Keratinocyte (primary cell): ENCODE measurements at regions not wholly inside any gene's neighbourhood (a gene's known extent, or its start where the extent isn't known, plus 50 kb on each side); places are given as distances from the start of the nearest gene placed in this dataset.

Experiments used
- DNase-seq: peaks from one replicate; pipeline ENCODE4 v3.0.0-alpha.2; 2011; ENCODE audit warnings: low read depth, missing footprints, low spot score
- FAIRE-seq: peaks from 2 replicates; lab custom pipeline; 2011; peaks lifted over from hg19 to GRCh38; lab: Jason Lieb, UNC
- H2AFZ ChIP-seq: 2 replicates; pipeline ENCODE4 v1.6.0; 2012; ENCODE audit warnings: low read length, control low read depth, inconsistent platforms; ENCODE audit not compliant: control insufficient read depth
- H3K27ac ChIP-seq: 2 replicates; pipeline ENCODE4 v1.5.1; 2011; ENCODE audit warnings: low read length; ENCODE audit not compliant: control insufficient read depth, insufficient read depth
- H3K27me3 ChIP-seq: 3 replicates; pipeline ENCODE4 v1.6.0; 2011; ENCODE audit warnings: low read length; ENCODE audit not compliant: control insufficient read depth, insufficient read depth; ENCODE audit errors: extremely low read depth
- H3K36me3 ChIP-seq, 2 experiments: 2 replicates in 1 of 2; 3 replicates in 1 of 2; pipeline ENCODE4 v1.5.1; 2011; ENCODE audit warnings: low read length in 2 of 2, mild to moderate bottlenecking in 1 of 2; ENCODE audit not compliant: control insufficient read depth in 2 of 2, insufficient read depth in 2 of 2; ENCODE audit errors: extremely low read depth in 1 of 2
- H3K4me1 ChIP-seq: 3 replicates; pipeline ENCODE4 v1.5.1; 2011; ENCODE audit warnings: low read length; ENCODE audit not compliant: control insufficient read depth, insufficient read depth; ENCODE audit errors: extremely low read depth
- H3K4me2 ChIP-seq: 3 replicates; pipeline ENCODE4 v1.6.0; 2011; ENCODE audit warnings: low read depth, low read length; ENCODE audit not compliant: control insufficient read depth, insufficient read depth; ENCODE audit errors: extremely low read depth
- H3K4me3 ChIP-seq, 3 experiments: fragments of 200-600 bp in 1 of 3; sonication (generic) in 1 of 3; 2 replicates in 2 of 3; 3 replicates in 1 of 3; pipeline ENCODE4 v1.5.1; 2011 to 2016; ENCODE audit warnings: low read length in 3 of 3, mild to moderate bottlenecking in 3 of 3, control low read depth in 2 of 3, inconsistent platforms in 1 of 3, low read depth in 1 of 3, mixed read lengths in 1 of 3, mixed run types in 1 of 3, moderate library complexity in 1 of 3; ENCODE audit not compliant: control insufficient read depth in 2 of 3, insufficient read depth in 2 of 3; ENCODE audit errors: extremely low read depth in 1 of 3
- H3K79me2 ChIP-seq: 2 replicates; pipeline ENCODE4 v1.6.0; 2012; ENCODE audit warnings: low read length; ENCODE audit not compliant: control insufficient read depth, insufficient read depth
- H3K9ac ChIP-seq: 3 replicates; pipeline ENCODE4 v1.6.0; 2011; ENCODE audit warnings: low read length; ENCODE audit not compliant: control insufficient read depth, insufficient read depth; ENCODE audit errors: extremely low read depth
- H3K9me1 ChIP-seq: 3 replicates; pipeline ENCODE4 v1.6.0; 2011; ENCODE audit warnings: low read length; ENCODE audit not compliant: control insufficient read depth, insufficient read depth; ENCODE audit errors: extremely low read depth
- H3K9me3 ChIP-seq: 2 replicates; pipeline ENCODE4 v1.5.1; 2012; ENCODE audit warnings: low read depth, low read length; ENCODE audit not compliant: control insufficient read depth
- H4K20me1 ChIP-seq: 3 replicates; pipeline ENCODE4 v1.6.0; 2011; ENCODE audit warnings: low read length; ENCODE audit not compliant: control insufficient read depth, insufficient read depth; ENCODE audit errors: extremely low read depth
- CTCF ChIP-seq, 3 experiments: IDR thresholded peaks in 1 of 3; conservative IDR thresholded peaks in 1 of 3; optimal IDR thresholded peaks in 1 of 3; 2 replicates in 2 of 3; 3 replicates in 1 of 3; pipeline versions ENCODE3 to v1.5.1; 2011; ENCODE audit warnings: low read length in 3 of 3, mild to moderate bottlenecking in 3 of 3, moderate library complexity in 2 of 3, control low read depth in 1 of 3, inconsistent platforms in 1 of 3; ENCODE audit not compliant: insufficient read depth in 2 of 3; ENCODE audit errors: extremely low read depth in 1 of 3
- EZH2 ChIP-seq: IDR thresholded peaks from one replicate; pipeline ENCODE4 v1.6.1; 2012; ENCODE audit warnings: inconsistent platforms, mild to moderate bottlenecking, low read length, moderate library complexity
- dilution Hi-C: fragments of 300-500 bp; cut with MboI; formaldehyde crosslinking; loops from one replicate; pipeline ENCODE4 v1.7.0; 2020; ENCODE audit warnings: low sequenced_read_pairs; ENCODE audit not compliant: extremely low pct_ligation_motif_present

GRCh38 chr1:81330111-81330510 lies 470.6 kb upstream of the ADGRL2 start:
- no peak overlapping the region for H2AFZ ChIP-seq
- H3K4me1 ChIP-seq: no peaks in the 10 kb centered on the region
- no peaks in the 10 kb centered on the region for H3K9me1 ChIP-seq
- H3K79me2 ChIP-seq: no peaks in the 10 kb centered on the region
- no peak for DNase-seq
- H3K4me2 ChIP-seq: no peak overlapping the region
- FAIRE-seq: no peak
- no peaks in the 10 kb centered on the region for H4K20me1 ChIP-seq
- H3K9ac ChIP-seq: no peak overlapping the region
- no peak overlapping the region for H3K4me3 ChIP-seq
- H3K27ac ChIP-seq: no peak overlapping the region
- H3K27me3 ChIP-seq: no peaks in the 10 kb centered on the region
- dilution Hi-C loops: no loop called here
- H3K36me3 ChIP-seq: no peaks in the 10 kb centered on the region
- no peaks in the 10 kb centered on the region for H3K9me3 ChIP-seq
- no peak for TF ChIP-seq EZH2
- no peak for TF ChIP-seq CTCF (optimal IDR thresholded peaks at IDR 0.05 in 1 of 3, IDR thresholded peaks at IDR 0.05 in 1 of 3, conservative IDR thresholded peaks at IDR 0.05 in 1 of 3; ENCODE audit: extremely low read depth in 1 of 3, insufficient read depth in 2 of 3, low read length in 3 of 3)

GRCh38 chr1:81329041-81329440 lies 471.7 kb upstream of the ADGRL2 start:
- FAIRE-seq: no peak
- Histone ChIP-seq H3K9me3 (no peaks in the 10 kb centered on the region), H3K4me1 (no peaks in the 10 kb centered on the region), H4K20me1 (no peaks in the 10 kb centered on the region), H3K4me2 (no peak overlapping the region), H3K79me2 (no peaks in the 10 kb centered on the region), H2AFZ (no peak overlapping the region), H3K27ac (no peak overlapping the region), H3K9ac (no peak overlapping the region), H3K4me3 (no peak overlapping the region), H3K27me3 (no peaks in the 10 kb centered on the region), H3K9me1 (no peaks in the 10 kb centered on the region), H3K36me3 (no peaks in the 10 kb centered on the region)
- TF ChIP-seq EZH2 (no peak), CTCF (optimal IDR thresholded peaks at IDR 0.05 in 1 of 3, IDR thresholded peaks at IDR 0.05 in 1 of 3, conservative IDR thresholded peaks at IDR 0.05 in 1 of 3; ENCODE audit: extremely low read depth in 1 of 3, insufficient read depth in 2 of 3, low read length in 3 of 3) (no peak)
- dilution Hi-C loops: no loop called here
- DNase-seq: no peak
